GM19467 (cell line): ENCODE measurements at regions not wholly inside any gene's neighbourhood (a gene's known extent, or its start where the extent isn't known, plus 50 kb on each side); places are given as distances from the start of the nearest gene placed in this dataset.
"Not testable (repeated sequence)": the region's sequence is repeated elsewhere in the genome, so short reads cannot be mapped to it uniquely, and the experiment has no call there.

Experiments used
- ATAC-seq: cut with Tn5 transposase; IDR thresholded peaks from one replicate; pipeline ENCODE4 v1.9.1; 2021; ENCODE audit warnings: mild to moderate bottlenecking, moderate library complexity; ENCODE audit not compliant: unreplicated experiment

DNA sequence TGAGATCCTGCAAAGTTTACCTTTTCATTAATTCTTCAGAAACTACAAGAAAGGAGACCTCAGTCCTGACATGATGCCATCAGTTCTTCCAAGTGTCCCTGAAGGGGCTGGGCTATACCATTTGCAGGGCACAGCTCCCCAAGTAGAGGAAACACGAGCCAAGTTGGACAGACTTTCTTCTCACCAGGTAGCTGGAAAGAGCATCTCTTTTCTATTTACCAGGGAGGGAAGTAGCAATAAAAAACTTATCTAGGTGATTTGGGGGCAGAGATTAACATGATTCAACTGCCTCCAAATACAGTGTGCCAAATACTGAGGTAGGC, 103.9 kb upstream of the KCND3 start:
- no peak for ATAC-seq

DNA sequence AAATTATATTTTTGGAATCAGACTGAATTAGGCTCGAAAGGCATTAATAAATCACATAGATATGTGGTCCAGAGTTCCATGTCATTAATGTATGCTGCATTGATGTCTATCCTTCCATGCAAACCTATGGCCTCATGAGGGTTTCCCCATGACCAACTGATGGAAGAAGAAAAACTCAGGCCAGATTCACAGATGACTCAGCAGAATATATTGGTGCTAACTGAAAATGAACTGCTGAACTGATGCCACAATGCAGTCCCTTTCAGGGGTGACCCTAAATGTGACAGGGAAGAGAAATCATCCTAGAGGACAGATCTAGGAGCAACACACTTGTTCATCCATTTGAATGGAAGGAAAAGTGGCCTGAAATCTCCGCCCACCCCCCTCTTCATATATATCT, 110.5 kb upstream of the KCND3 start:
- ATAC-seq, result no peak

DNA sequence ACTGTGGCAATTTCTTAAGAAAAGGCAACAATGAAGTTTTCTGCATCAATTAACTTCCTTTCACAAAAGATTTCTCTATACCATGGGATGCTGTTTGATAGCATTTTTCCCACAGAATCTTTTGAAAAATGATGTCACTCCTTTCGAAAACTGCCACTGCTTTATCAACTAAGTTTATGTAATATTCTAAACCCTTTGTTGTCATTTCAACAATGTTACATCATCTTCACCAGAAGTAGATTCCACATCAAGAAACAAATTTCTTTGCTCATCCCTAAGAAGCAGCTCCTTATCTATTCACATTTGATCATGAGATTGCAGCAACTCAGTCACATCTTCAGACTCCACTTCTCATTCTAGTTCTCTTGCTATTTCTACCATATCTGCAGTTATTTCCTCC, 116.1 kb upstream of the KCND3 start:
- no peak for ATAC-seq

DNA sequence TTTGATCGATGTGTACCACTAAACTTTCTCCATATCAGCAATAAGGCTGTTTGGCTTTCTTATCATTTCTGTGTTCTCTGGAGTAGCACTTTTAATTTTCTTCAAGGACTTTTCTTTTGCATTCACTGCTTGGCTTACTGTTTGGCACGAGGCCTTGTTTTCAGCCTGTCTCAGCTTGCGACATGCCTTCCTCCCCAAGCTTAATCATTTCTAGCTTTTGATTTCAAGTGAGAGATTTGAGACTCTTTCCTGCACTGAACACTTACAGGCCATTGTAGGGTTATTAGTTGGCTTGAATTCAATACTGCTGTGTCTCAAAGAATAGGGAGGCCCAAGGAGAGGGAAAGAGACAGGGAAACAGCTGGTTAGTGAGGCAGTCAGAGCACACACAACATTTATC, 120.6 kb upstream of the KCND3 start:
- ATAC-seq, result no peak

DNA sequence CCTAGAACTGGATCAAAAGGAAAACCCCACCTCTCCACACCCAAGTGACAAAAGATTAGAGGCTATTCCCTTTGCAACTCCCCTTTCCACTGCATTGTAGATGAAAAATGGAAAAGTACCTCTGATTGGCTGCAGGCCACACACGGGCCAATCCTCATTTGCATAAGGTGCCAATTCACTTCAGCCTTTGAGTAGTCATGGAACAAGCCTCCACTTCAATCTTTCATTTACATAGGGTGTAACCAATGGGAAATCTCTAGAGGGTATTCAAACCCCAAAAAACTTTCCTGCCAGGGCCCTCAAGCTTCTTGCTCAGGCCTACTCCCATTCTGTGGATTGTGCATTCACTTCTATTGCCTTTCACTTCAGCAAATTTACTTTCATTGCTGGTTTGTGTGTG, 122.3 kb upstream of the KCND3 start:
- ATAC-seq, result no peak

DNA sequence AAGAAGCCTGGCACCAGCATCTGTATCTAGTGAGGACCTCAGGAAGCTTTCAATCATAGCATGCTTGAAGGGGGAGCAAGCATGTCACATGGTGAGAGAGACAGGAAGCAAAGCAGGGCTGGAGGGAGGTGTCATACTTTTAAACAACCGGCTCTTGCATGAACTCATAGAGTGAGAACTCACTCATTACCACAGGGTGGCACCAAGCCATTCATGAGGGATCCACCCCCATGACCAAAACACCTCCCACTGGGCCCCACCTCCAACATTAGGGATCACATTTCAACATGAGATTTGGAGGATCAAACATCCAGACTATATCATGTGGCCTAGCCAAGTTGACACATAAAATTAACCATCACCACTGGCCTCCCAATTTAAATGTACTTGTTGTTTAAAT, 125.1 kb upstream of the KCND3 start:
- ATAC-seq, result no peak

DNA sequence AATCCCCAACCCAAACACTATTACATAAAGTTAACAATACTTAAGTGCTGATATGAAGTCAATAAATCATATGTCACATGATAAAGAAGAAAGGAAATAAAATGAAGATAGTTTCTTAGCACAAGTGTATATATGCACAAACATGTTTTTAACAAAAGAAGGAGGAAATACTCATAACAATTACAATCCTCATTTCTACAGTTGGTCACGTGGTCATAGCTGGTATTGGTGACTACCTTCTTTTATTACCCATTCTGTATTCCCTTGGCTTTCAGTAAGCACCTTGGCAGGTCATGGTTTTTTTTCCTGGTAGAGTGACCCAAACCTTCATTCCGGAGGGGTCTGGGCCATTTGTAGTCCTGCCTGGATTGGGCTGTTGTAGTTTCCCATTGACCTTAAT, 137.1 kb upstream of the KCND3 start:
- ATAC-seq, result no peak

DNA sequence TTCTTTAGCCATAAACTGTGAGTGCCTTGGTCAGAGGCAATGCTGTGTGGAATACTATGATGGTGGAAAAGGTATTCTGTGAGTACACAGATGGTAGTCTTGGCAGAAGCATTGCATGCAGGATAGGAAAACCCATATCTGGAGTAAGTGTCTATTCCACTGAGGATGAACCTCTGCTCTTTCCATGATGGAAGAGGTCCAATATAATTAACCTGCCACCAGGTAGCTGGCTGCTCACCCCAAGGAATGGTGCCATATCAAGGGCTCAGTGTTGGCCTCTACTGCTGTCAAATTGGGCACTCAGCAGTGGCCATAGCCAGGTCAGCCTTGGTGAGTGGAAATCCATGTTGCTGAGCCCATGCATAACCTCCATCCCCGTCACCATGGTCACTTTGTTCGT, 138.1 kb upstream of the KCND3 start:
- not testable (repeated sequence) for ATAC-seq

DNA sequence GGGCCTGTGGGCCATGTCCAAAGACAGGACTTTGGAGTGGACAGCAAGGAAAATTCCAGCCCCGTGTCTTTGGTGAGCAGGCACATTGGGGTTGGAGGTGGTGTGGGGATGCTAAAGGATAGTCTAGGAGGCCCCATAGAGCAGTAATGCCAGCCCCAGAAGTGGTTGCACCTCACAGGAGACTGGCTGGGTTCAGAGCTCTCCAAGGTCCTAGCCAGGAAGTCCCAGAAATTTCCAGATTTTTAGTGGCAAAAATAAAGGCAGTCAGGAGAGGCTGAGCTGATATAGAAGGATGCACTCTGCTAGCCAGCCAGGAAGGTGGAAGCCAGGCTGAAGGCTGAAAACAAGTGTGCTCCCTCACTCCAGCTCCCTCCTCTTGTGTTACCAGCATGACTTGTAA, 144.0 kb upstream of the KCND3 start:
- ATAC-seq, result no peak

DNA sequence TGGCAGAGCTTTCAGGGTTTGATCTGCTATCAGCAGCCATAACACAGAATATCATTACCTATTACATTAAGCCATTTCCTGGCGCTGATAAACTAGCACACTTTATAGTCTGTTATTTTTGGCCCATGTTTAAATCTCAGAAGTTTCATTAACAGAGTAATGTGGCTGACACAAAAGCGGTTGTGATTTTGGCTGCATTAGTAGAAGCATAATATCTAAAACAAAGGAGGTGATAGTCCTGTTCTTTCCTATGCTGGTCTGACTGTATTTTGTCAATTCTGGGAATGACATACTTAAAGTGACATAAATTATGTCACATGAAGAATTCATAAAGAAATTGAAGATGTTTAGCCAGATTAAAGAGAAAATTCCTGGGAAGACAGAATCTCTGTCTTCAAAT, 151.3 kb upstream of the KCND3 start:
- ATAC-seq, result no peak

DNA sequence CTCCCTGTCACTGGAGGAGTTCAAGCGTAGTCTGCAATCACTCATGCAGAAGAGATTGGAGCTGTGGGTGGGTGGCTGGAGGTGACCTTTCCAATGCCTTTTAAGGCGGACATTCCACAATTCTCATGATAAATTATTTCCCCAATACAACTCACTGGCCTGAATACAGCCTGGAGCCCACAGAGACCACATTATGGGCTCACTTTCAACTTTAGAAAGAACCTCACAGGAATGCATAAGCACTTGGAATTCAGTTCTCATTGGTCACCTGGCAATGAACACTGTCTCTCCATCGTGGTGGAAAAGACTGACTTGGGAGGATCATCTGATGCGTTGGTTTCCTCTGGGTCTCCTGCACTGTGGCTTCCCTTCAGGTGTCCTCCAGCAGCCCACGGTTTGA, 151.8 kb upstream of the KCND3 start:
- no peak for ATAC-seq

DNA sequence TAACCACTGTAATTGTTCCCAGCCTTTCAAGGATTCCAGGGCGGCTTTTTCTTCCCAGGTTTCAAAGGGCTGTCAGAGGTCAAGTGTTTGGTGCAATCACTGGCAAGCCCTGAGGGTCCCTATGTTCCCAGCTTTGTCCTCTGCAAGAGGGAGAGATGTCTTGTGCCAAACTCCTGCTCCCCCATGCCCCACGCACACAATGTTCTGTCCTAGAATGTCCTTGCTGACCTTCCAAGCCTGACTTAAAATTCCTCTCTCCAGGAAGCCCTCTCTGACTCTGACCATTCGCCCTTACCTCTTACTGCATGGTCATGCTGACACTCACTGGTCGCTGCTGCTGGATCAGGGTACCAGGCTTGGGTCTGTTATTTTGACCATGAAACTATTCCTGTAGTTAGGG, 152.5 kb upstream of the KCND3 start:
- ATAC-seq, result no peak

DNA sequence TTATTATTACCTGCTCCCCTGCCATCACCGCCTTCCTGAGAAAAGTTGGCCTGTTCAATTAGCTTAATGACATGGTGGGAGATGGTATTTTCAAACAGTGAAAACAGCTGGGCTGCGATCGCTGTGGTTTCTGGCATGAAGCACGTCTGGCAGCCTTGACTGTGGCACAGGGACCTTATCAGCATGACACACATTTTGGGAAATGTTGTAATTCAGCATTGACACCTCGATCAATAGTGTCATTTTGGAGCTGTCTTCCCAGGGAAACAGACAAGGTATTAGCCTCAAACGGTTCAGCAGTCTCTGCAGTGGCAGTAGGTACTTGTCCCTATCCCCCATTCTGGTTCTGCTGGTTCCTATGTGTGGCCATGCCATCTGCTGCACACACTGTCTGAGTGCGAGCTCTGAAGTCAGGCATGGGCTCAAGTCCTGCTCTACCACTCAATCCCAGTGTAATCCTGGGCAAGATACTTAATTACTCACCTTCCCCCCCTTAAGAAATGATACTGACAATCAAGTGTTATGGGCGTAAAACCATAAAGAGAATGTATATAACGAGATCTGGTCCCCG, 154.5 kb upstream of the KCND3 start:
- ATAC-seq, result no peak

DNA sequence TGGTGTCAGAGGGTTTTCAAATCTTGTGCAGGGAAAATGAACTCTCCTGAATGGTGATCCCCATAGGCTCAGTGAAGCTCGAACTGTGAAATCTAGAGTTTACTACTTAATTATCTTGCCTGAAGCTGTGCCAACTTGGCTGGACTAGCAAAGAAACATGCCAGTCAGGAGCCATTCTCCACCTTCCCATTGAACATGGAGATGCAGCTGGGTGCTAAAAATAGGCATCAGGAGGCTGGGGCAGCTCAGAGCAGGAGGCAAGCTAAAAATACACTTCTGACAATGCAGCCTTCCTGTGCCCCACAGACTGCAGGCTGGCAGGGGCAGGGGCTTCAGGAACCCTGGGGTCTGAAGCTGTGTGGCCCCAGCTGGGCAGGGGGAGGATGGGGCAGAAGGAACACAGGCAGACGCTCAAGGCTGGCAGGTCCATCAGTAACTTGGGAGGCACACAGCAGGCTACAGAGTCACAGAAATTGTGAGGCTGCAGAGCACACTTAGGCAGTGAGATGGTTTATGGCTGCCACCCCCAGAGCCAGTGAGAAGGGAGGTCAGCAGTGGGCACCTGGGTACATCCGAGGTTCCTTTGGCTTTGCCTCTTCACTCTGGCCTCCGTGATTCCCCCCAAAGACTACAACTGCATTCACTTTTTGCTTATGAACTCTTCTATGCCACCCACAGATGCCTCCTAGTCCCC, 155.4 kb upstream of the KCND3 start:
- no peak for ATAC-seq

DNA sequence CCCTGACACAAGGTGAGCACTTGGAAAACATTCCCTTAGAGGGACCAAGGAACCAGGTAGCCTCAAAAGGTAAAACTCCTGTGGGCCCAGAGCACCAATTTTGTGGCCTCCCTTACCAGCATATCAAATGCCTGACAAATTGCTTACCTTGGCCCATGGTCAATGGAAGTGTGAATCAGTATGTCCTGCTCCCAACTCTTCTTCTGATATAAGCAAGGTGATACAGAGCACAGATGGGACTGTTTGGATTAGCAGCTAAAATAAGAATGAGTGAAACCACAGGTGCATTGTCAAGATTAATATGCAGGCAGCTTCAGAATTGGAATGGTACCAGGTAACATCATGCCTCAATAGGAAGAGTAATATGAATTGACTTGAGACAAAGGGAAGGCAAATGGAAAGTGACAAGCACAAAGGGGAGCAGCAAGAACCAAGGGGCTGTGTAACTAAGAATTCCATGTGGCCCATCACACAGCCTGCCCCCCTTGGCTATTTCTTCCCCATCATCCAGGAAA, 156.8 kb upstream of the KCND3 start:
- ATAC-seq, result no peak

DNA sequence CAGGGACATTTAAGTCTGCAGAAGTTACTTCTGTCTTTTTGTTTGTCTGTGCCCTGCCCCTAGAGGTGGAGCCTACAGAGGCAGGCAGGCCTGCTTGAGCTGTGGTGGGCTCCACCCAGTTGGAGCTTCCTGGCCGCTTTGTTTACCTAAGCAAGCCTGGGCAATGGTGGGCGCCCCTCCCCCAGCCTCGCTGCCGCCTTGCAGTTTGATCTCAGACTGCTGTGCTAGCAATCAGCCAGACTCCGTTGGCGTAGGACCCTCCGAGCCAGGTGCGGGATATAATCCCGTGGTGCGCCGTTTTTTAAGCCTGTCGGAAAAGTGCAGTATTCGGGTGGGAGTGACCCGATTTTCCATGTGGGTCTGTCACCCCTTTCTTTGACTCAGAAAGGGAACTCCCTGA, 170.7 kb upstream of the KCND3 start:
- ATAC-seq, result not testable (repeated sequence)

DNA sequence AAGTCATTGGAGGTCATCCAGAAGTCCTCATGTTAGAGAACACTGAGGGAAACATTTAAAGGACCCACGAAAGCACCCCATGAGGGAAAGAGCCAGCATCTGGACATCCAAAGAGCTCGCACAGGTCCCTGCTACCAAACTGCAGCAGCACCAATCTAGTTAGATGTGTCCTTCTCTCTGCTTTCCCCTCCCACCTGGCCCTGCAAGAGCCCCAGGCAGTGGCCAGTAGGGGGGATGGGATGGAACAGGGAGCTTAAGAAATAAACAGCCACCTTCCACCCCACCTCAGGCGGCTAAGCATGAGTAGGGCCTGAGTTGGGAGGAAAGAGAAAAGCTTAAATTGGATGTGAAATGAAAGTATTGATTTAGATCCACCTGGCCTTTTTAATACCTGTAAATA, 175.9 kb upstream of the KCND3 start:
- no peak for ATAC-seq

DNA sequence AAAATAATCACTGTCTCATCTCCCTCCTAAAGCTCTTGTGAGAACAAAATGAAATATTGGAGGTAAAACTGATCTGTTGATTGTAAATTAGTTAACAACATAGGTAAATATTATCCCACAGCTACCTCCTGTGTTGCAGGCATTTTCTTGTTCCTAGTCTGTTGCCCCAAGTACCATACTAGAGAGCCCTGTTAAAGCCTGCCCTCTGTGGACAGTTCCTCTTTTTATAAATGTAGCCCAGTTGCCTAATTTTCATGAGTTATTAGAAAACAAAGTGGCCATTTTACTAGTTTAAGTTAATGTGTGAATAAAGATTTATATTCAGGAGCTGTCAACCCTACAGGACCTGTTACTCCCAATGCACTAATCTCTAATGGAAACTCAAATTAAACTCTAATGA, 180.0 kb upstream of the KCND3 start:
- ATAC-seq, result no peak

DNA sequence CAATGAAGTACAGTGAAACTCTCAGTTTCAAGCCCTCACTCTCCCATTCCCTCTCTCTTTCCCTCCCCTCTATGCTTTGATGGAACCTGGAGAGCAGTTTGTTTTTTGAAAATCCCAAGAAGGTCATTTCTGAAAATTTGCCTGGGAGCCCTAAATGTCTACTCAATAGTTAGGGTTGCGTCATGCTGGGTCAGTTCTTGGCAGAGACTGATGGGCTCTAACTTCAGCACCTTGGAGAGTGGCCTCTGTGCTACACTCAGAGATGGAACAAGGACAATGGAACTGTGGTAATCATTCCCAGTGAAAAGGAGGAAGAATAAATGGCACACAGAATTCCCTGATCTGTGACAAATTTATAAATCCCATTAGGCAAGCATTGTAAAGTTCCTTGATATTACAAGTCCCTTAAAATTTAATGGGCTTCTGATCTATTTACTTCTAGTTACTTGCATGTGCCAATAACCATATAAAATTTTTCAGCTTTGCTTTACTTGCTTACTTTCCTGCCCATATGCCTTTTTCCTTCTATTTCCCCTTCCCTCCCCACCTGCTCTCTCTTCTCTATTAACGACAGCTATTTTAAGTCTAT, 182.9 kb upstream of the KCND3 start:
- ATAC-seq, result no peak

DNA sequence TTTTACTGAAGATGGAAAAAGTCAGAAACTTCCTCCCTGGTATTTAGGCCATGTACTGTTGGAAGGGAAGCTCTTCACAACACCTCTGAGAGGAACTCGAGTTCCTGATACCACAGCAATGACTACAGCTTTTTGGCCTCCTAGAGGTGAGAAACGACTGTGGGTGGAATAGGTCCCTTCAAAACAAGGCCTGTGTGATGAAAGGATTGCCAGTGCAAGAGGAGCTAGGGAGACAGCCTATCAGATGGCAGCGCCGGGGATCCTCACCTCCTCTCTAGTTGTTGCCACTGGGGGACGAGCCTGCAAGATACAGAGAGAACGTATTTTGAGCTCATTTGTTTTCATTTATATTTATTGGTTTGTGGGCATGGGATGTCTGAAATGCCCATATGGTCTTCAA, 187.8 kb upstream of the KCND3 start:
- no peak for ATAC-seq

DNA sequence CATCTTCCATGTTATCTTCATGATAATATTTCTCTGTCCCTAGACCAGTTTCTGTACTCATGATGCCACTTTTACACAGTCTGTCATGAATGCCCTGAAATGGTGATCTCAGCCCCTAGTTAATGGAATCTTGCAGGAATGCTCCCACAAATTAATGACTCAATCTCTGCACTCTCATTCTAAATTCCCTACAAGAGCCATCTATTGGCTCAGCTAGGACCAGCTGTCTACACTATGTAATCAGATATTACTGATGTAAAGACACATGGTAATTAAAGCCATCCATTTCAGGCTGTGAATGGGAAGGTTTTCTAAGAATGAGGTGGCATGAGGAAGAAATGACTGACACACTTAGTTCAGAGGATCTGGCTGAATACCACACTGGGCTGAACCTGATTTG, 199.1 kb upstream of the KCND3 start:
- ATAC-seq, result no peak

DNA sequence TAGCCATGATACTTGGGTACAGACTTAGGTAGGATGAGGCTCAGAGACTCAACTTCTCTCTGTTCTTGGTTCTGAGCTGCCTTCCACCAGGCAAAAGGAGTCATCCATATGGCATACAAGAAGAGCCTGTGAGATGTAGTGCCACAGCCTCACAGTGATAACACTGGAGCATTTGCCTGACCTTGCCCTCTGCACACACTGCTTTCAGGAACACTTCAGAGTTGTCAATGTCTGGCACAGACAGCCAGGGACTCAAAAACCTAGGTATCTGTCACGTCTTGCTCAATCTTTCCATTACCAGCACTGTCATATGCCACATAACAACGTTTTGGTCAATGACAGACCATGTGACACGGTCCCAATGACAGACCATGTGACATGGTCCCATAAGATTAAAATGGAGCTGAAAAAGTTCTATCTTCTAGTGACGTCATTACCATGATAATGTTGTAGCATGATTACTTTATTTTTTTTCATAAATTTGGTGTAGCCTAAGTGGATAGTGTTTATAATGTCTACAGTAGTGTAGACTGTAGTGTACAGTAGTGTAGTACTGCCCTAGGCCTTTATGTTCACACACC, 199.9 kb upstream of the CTTNBP2NL start:
- ATAC-seq, result no peak
